A549 (cell line): ENCODE measurements at regions not wholly inside any gene's neighbourhood (a gene's known extent, or its start where the extent isn't known, plus 50 kb on each side); places are given as distances from the start of the nearest gene placed in this dataset.

ENCODE experiments used
- BHLHE40 ChIP-seq: IDR thresholded peaks from 2 replicates; pipeline ENCODE4 v1.6.1; 2012; ENCODE audit warnings: low read depth, low read length, inconsistent platforms
- CEBPB ChIP-seq, 2 experiments: fragments of >200 bp in 1 of 2; sonication (Bioruptor Twin) in 1 of 2; formaldehyde crosslinking in 1 of 2; IDR thresholded peaks; 2 replicates each; pipeline ENCODE4 v1.6.1; 2012 to 2016
- CTCF ChIP-seq: fragments of >200 bp; sonication (Bioruptor Twin); formaldehyde crosslinking; IDR thresholded peaks from 3 replicates; pipeline ENCODE4 v1.5.1; 2016
- EHMT2 ChIP-seq: fragments of 200-600 bp; sonication (generic); IDR thresholded peaks from 2 replicates; pipeline ENCODE4 v1.6.1; 2016; ENCODE audit warnings: antibody characterized with exemption, low read depth, mild to moderate bottlenecking, moderate library complexity
- EP300 ChIP-seq, 2 experiments: fragments of >200 bp; sonication (Bioruptor Twin); formaldehyde crosslinking; IDR thresholded peaks; 2 replicates in 1 of 2; 3 replicates in 1 of 2; pipeline ENCODE4 v1.6.1; 2016 to 2017
- KDM5A ChIP-seq: fragments of 200-600 bp; sonication (generic); IDR thresholded peaks from 2 replicates; pipeline ENCODE4 v1.6.1; 2016; ENCODE audit warnings: antibody characterized with exemption, mild to moderate bottlenecking
- POLR2A ChIP-seq: IDR thresholded peaks from 2 replicates; pipeline ENCODE4 v1.6.1; 2012; ENCODE audit warnings: mild to moderate bottlenecking, low read length
- RAD21 ChIP-seq, 2 experiments: fragments of >200 bp in 1 of 2; sonication (Bioruptor Twin) in 1 of 2; formaldehyde crosslinking in 1 of 2; IDR thresholded peaks in 1 of 2; conservative IDR thresholded peaks in 1 of 2; 2 replicates in 1 of 2; 3 replicates in 1 of 2; pipeline ENCODE4 v1.6.1; 2012 to 2018; ENCODE audit warnings: inconsistent platforms in 1 of 2
- SMC3 ChIP-seq: fragments of >200 bp; sonication (Bioruptor Twin); formaldehyde crosslinking; IDR thresholded peaks from 3 replicates; pipeline ENCODE4 v1.6.1; 2018; ENCODE audit warnings: inconsistent platforms
- USF2 ChIP-seq: fragments of 450-650 bp; IDR thresholded peaks from 2 replicates; pipeline ENCODE4 v1.6.1; 2014; ENCODE audit warnings: antibody characterized with exemption
- TF ChIP-seq, protein P1 (sequence below): fragments of 250-450 bp; sonication (Bioruptor Pico); IDR thresholded peaks from 2 replicates; pipeline ENCODE4 v1.5.0; 2021; ENCODE audit warnings: mild to moderate bottlenecking, moderate library complexity, borderline replicate concordance

DNA sequence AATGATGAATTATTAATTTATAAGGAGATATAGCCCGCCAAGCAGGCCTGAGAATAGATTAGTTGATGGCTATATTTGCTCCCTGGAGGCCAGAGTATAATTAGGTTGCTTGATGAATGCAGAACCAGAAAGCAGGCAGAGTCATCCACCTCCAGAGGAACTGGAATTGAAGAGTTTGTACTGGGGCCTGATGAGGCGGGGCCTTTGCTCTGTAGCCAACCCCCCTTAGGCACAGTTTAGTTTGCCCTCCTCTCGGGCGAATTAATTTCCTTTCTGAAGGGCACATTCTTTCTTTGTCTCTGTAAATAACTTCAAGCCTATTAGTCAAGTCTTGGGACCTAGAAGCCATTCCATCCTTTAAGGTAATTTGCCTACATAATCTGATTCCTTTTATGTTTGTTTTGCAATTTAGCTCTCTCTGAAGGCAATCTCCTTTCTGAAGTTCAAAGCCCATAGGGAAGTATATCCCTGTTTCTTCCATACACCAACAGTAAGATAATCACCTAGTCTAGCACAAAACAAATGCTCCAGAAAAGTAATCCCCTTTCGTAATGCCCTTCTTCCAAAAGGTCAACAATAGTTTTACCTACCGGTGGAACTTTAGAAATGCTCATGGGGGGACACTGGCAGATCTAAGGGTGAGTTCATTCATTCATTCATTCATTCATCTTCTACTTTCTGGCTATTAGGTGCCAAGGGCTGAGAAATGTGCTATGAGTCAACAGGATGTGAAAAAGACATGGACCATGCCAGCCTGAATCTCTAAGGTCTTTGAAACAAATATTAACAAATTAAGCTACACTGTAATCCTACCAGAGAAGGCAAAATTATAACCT lies 84.8 kb upstream of the NUDT4 start:
- TF ChIP-seq, protein P1, sequence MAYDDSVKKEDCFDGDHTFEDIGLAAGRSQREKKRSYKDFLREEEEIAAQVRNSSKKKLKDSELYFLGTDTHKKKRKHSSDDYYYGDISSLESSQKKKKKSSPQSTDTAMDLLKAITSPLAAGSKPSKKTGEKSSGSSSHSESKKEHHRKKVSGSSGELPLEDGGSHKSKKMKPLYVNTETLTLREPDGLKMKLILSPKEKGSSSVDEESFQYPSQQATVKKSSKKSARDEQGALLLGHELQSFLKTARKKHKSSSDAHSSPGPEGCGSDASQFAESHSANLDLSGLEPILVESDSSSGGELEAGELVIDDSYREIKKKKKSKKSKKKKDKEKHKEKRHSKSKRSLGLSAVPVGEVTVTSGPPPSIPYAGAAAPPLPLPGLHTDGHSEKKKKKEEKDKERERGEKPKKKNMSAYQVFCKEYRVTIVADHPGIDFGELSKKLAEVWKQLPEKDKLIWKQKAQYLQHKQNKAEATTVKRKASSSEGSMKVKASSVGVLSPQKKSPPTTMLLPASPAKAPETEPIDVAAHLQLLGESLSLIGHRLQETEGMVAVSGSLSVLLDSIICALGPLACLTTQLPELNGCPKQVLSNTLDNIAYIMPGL (CRISPR knock-in tag), result no peak
- TF ChIP-seq EP300 (IDR thresholded peaks at IDR 0.05) (no peak), RAD21 (conservative IDR thresholded peaks at IDR 0.05 in 1 of 2, IDR thresholded peaks at IDR 0.05 in 1 of 2) (no peak), CTCF (no peak), KDM5A (no peak), USF2 (no peak), POLR2A (no peak), EHMT2 (no peak), BHLHE40 (no peak), SMC3 (no peak), CEBPB (IDR thresholded peaks at IDR 0.05) (no peak)
